Thyroid gland (tissue), 4 donors: ENCODE measurements at regions not wholly inside any gene's neighbourhood (a gene's known extent, or its start where the extent isn't known, plus 50 kb on each side); places are given as distances from the start of the nearest gene placed in this dataset.
A peak's percentile ranks its signal among the peaks of the same experiment; 100 is the strongest.

Source experiments
- DNase-seq, 2 donors: peaks; one replicate each; pipeline ENCODE4 v3.0.0-alpha.2; 2019
- H3K27ac ChIP-seq, 3 donors: fragments of 200-600 bp; sonication (generic); 1 replicate in 2 of 3; 2 replicates in 1 of 3; pipeline ENCODE4 v1.5.1; 2016 to 2019; ENCODE audit warnings: mild to moderate bottlenecking in 1 of 3, moderate library complexity in 1 of 3
- H3K27me3 ChIP-seq: fragments of 200-600 bp; sonication (generic); one replicate; pipeline ENCODE4 v1.5.1; 2019
- H3K36me3 ChIP-seq, 2 donors: fragments of 200-600 bp; sonication (generic); one replicate each; pipeline ENCODE4 v1.5.1; 2016 to 2019
- H3K4me1 ChIP-seq, 2 donors: fragments of 200-600 bp; sonication (generic); one replicate each; pipeline ENCODE4 v1.5.1; 2017 to 2019
- H3K4me3 ChIP-seq, 3 donors: fragments of 200-600 bp; sonication (generic); replicated peaks in 1 of 3; 1 replicate in 2 of 3; 2 replicates in 1 of 3; pipeline ENCODE4 v1.5.1; 2016; ENCODE audit warnings: mild to moderate bottlenecking in 1 of 3
- H3K9me3 ChIP-seq: fragments of 200-600 bp; sonication (generic); one replicate; pipeline ENCODE4 v1.5.1; 2017
- POLR2A ChIP-seq, 2 donors: fragments of 450-650 bp; IDR thresholded peaks; one replicate each; pipeline ENCODE4 v1.6.1; 2017; ENCODE audit warnings: antibody characterized with exemption in 2 of 2, mild to moderate bottlenecking in 2 of 2, moderate library complexity in 1 of 2
- WGBS, 2 donors: methylation state at CpG; one replicate each; pipeline ENCODE4 v1.1.5; 2017; 5-methylcytosine and 5-hydroxymethylcytosine counted together
- intact Hi-C: fragments of 100-400 bp; cut with DNase I; formaldehyde crosslinking; loops from one replicate; pipeline ENCODE4 v1.15.1; 2023
- TF ChIP-seq, protein P1 (sequence below), 6 experiments: fragments of 200-600 bp in 3 of 6; fragments of 450-650 bp in 3 of 6; sonication (generic) in 3 of 6; IDR thresholded peaks; one replicate each; pipeline ENCODE4 v1.5.1; 2016 to 2019; ENCODE audit warnings: antibody characterized with exemption in 6 of 6, mild to moderate bottlenecking in 2 of 6, inconsistent platforms in 1 of 6, moderate library complexity in 1 of 6

GRCh38 chr3:59675495-59675894 is 625.7 kb upstream of the CFAP20DC start:
- no peak overlapping the region for H3K27ac ChIP-seq
- no peaks in the 10 kb centered on the region for H3K36me3 ChIP-seq
- H3K9me3 ChIP-seq = no peaks in the 10 kb centered on the region
- no peak overlapping the region for H3K4me3 ChIP-seq
- TF ChIP-seq, protein P1, sequence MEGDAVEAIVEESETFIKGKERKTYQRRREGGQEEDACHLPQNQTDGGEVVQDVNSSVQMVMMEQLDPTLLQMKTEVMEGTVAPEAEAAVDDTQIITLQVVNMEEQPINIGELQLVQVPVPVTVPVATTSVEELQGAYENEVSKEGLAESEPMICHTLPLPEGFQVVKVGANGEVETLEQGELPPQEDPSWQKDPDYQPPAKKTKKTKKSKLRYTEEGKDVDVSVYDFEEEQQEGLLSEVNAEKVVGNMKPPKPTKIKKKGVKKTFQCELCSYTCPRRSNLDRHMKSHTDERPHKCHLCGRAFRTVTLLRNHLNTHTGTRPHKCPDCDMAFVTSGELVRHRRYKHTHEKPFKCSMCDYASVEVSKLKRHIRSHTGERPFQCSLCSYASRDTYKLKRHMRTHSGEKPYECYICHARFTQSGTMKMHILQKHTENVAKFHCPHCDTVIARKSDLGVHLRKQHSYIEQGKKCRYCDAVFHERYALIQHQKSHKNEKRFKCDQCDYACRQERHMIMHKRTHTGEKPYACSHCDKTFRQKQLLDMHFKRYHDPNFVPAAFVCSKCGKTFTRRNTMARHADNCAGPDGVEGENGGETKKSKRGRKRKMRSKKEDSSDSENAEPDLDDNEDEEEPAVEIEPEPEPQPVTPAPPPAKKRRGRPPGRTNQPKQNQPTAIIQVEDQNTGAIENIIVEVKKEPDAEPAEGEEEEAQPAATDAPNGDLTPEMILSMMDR (IDR thresholded peaks at IDR 0.05) = no peak
- no peak for TF ChIP-seq POLR2A (IDR thresholded peaks at IDR 0.05)
- H3K27me3 ChIP-seq = no peaks in the 10 kb centered on the region
- intact Hi-C loops = no loop called here
- H3K4me1 ChIP-seq = no peaks in the 10 kb centered on the region
- no peak for DNase-seq
- WGBS, 2 donors = 69 to 100% methylated on average over 2 of the region's 2 CpGs

GRCh38 chr3:59663076-59663850 is 613.4 kb upstream of the CFAP20DC start:
- no peak for DNase-seq
- intact Hi-C loops = no loop called here
- Histone ChIP-seq H3K4me3 (no peak overlapping the region), H3K4me1 (peaks cover 16 to 21% of the 10 kb centered on the region in 2 donors), H3K27me3 (no peaks in the 10 kb centered on the region), H3K27ac (peak overlapping the region; percentile 23 to 82 (median 66)), H3K9me3 (no peaks in the 10 kb centered on the region), H3K36me3 (no peaks in the 10 kb centered on the region)
- TF ChIP-seq POLR2A (IDR thresholded peaks at IDR 0.05) = no peak
- TF ChIP-seq, protein P1 (IDR thresholded peaks at IDR 0.05) = no peak
- WGBS, 2 donors = 95% methylated on average over 2 of the region's 2 CpGs

DNA sequence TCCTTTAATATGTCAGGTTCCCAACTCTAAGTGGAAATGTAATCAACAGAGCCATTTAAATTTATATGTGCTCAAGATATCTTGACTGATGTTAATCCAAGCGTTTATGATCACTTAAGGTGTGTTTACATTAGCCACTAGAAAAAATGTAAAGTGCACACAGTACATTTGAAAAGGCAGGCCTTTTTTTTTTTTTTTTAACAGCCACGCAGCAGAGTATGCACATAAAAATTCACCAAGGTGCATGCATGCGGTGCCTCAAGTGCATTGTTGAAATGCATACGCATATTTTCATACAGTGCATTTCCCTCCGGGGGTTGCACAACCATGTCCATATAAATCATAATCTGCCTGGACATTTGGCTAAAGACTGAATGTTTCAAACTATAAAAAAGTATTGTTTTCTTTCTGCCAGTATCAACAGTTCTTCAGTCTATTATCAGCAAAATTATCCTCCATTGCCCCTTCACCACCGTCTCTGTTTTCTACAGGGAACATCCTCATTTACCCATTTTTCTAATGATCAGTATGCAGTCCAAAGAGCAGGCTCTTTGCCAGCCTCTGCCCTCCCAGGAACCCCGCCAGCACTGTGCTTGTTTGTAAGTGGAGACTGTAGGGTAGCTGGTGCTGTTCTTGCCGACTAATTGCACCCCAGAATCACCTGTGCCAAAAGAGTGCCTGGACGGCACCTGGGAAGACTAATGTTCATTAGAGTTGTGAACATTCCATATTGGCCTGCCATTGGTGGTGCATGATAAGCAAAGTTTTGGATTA is 611.2 kb upstream of the CFAP20DC start:
- 35 to 37% methylated on average over 9 of the region's 9 CpGs for WGBS, 2 donors
- H3K4me1 ChIP-seq = peaks cover 16 to 21% of the 10 kb centered on the region in 2 donors
- H3K9me3 ChIP-seq = no peaks in the 10 kb centered on the region
- H3K36me3 ChIP-seq = no peaks in the 10 kb centered on the region
- TF ChIP-seq POLR2A (IDR thresholded peaks at IDR 0.05) = no peak
- TF ChIP-seq, protein P1 (IDR thresholded peaks at IDR 0.05) = no peak
- DNase-seq = peak; percentile 33 to 69
- no peak overlapping the region for H3K27ac ChIP-seq
- no peak overlapping the region for H3K4me3 ChIP-seq
- no peaks in the 10 kb centered on the region for H3K27me3 ChIP-seq
- intact Hi-C loops = no loop called here

DNA sequence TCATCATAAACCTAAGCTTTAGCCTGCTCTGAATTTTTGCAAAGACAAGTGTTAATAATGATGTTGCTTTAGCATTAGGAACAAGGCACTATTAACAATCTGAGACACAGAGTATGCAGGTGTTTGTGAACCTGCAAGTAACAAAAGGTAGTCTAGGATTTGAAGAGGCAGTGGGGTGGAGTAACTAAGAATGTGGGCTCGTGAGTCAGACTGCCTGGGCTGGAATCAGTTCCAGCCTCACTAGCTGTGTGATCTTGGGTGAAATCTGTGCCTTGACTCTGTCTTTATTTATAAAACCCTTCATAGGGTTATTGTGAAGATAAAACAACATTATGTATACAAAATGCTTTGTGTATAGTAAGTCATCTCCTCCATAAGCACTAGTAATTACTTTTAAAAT is 610.6 kb upstream of the CFAP20DC start:
- H3K36me3 ChIP-seq = no peaks in the 10 kb centered on the region
- peak in 1 of 2 donors; percentile 17 for DNase-seq
- H3K4me1 ChIP-seq = peaks cover 16 to 21% of the 10 kb centered on the region in 2 donors
- no peaks in the 10 kb centered on the region for H3K27me3 ChIP-seq
- TF ChIP-seq POLR2A (IDR thresholded peaks at IDR 0.05) = no peak
- TF ChIP-seq, protein P1 (IDR thresholded peaks at IDR 0.05) = no peak
- no peak overlapping the region for H3K27ac ChIP-seq
- 7 to 31% methylated on average over 1 of the region's 1 CpG for WGBS, 2 donors
- H3K4me3 ChIP-seq = no peak overlapping the region
- intact Hi-C loops = no loop called here
- H3K9me3 ChIP-seq = no peaks in the 10 kb centered on the region

GRCh38 chr3:59659755-59660154 is 609.9 kb upstream of the CFAP20DC start:
- intact Hi-C loops = no loop called here
- H3K4me3 ChIP-seq = no peak overlapping the region
- no peak for TF ChIP-seq POLR2A (IDR thresholded peaks at IDR 0.05)
- TF ChIP-seq, protein P1 (IDR thresholded peaks at IDR 0.05) = no peak
- H3K9me3 ChIP-seq = no peaks in the 10 kb centered on the region
- no peaks in the 10 kb centered on the region for H3K27me3 ChIP-seq
- no peak overlapping the region for H3K27ac ChIP-seq
- no peaks in the 10 kb centered on the region for H3K36me3 ChIP-seq
- DNase-seq = no peak
- peaks cover 11 to 21% of the 10 kb centered on the region in 2 donors for H3K4me1 ChIP-seq
- WGBS, 2 donors = 94 to 95% methylated on average over 1 of the region's 1 CpG
